ENCODE measurements at regions not wholly inside any gene's neighbourhood (a gene's known extent, or its start where the extent isn't known, plus 50 kb on each side); places are given as distances from the start of the nearest gene placed in this dataset.

DNA sequence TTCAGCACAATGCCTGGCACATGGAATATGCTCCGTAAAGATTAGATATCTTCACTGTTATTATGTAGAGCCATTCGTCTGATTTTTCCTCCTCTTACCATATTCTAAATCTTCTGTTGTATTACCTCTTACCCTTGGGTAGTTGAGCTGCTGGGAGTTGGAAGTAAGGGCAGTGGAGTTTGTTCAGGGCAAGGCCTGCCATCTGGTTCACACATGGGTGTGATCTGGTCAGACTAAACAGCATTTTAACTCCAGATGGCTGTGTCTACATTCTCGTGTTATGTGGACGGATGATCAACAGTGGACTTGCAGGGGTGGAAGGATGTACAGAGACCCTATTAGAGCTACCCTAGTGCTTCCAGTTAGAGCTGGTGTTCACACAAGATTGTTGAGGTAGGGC is 164.9 kb downstream of the ZIC5 start (continued):
- TF ChIP-seq, protein P1, sequence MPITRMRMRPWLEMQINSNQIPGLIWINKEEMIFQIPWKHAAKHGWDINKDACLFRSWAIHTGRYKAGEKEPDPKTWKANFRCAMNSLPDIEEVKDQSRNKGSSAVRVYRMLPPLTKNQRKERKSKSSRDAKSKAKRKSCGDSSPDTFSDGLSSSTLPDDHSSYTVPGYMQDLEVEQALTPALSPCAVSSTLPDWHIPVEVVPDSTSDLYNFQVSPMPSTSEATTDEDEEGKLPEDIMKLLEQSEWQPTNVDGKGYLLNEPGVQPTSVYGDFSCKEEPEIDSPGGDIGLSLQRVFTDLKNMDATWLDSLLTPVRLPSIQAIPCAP (CRISPR knock-in tag; IDR thresholded peaks at IDR 0.05): no peak
- TF ChIP-seq RORB (CRISPR knock-in tag; IDR thresholded peaks at IDR 0.05) (no peak), NR2C2 (CRISPR knock-in tag; IDR thresholded peaks at IDR 0.05) (no peak), ESRRA (CRISPR knock-in tag; IDR thresholded peaks at IDR 0.05; ENCODE audit: borderline replicate concordance) (no peak)
- TF ChIP-seq, protein P2, sequence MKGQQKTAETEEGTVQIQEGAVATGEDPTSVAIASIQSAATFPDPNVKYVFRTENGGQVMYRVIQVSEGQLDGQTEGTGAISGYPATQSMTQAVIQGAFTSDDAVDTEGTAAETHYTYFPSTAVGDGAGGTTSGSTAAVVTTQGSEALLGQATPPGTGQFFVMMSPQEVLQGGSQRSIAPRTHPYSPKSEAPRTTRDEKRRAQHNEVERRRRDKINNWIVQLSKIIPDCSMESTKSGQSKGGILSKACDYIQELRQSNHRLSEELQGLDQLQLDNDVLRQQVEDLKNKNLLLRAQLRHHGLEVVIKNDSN (CRISPR knock-in tag; IDR thresholded peaks at IDR 0.05): no peak

DNA sequence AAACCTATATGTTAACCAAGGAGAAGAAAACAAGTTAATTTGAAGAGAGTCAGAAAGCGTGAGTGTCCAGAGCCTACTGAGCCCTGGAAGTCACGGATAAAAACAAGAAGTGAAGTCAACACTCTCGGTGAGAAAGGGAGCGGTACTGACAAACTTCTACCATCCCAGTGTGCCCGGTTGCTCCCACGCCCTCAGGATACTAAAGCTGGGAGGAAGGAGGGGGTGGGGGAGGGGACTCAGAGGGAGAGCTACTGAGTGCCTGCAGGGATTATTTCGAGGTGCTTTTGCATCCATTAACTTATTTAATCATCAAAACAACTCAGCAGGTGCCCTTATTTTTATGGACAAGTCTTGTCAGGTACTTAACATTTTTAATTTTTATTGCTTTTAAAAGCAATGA is 166.2 kb downstream of the ZIC5 start:
- CTCF ChIA-PET: no interaction called here
- peak overlapping the region; percentile 38 for H3K4me3 Mint-ChIP-seq
- no peaks in the 10 kb centered on the region for H3K9me3 Mint-ChIP-seq
- POLR2A ChIA-PET: interaction anchor here (0.9 kb wide), 1 partner anchor 73 kb away, joined by 3 read pairs; no protein-coding TSS in a partner anchor
- no peaks in the 10 kb centered on the region for H3K36me3 Mint-ChIP-seq
- H3K27ac Mint-ChIP-seq: peak overlapping the region; percentile 3; the same call in 1 of the 2 replicates
- TF ChIP-seq TP53 (CRISPR knock-in tag; IDR thresholded peaks at IDR 0.05) (no peak), JAZF1 (CRISPR knock-in tag; IDR thresholded peaks at IDR 0.05) (no peak), ZNF416 (CRISPR knock-in tag; IDR thresholded peaks at IDR 0.05) (no peak), ZNF317 (CRISPR knock-in tag; IDR thresholded peaks at IDR 0.05; ENCODE audit: borderline replicate concordance, low read depth) (no peak), TCF7 (CRISPR knock-in tag; IDR thresholded peaks at IDR 0.05; ENCODE audit: low read depth) (no peak), HMGA2 (CRISPR knock-in tag; IDR thresholded peaks at IDR 0.05) (no peak), ZNF263 (CRISPR knock-in tag; IDR thresholded peaks at IDR 0.05; ENCODE audit: low read depth) (no peak), MYBL2 (CRISPR knock-in tag; IDR thresholded peaks at IDR 0.05) (no peak), FOXJ3 (CRISPR knock-in tag; IDR thresholded peaks at IDR 0.05; ENCODE audit: borderline replicate concordance) (no peak), GTF2I (CRISPR knock-in tag; conservative IDR thresholded peaks at IDR 0.05) (no peak), RELA (CRISPR knock-in tag; IDR thresholded peaks at IDR 0.05; ENCODE audit: borderline replicate concordance) (no peak), NFE2L1 (CRISPR knock-in tag; IDR thresholded peaks at IDR 0.05) (no peak), GABPB1 (CRISPR knock-in tag; IDR thresholded peaks at IDR 0.05) (no peak), NR2C2 (CRISPR knock-in tag; IDR thresholded peaks at IDR 0.05) (no peak)
- TF ChIP-seq, protein P3, sequence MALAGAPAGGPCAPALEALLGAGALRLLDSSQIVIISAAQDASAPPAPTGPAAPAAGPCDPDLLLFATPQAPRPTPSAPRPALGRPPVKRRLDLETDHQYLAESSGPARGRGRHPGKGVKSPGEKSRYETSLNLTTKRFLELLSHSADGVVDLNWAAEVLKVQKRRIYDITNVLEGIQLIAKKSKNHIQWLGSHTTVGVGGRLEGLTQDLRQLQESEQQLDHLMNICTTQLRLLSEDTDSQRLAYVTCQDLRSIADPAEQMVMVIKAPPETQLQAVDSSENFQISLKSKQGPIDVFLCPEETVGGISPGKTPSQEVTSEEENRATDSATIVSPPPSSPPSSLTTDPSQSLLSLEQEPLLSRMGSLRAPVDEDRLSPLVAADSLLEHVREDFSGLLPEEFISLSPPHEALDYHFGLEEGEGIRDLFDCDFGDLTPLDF (CRISPR knock-in tag; IDR thresholded peaks at IDR 0.05): no peak
- TF ChIP-seq, protein P1 (CRISPR knock-in tag; IDR thresholded peaks at IDR 0.05): no peak
- TF ChIP-seq, protein P4, sequence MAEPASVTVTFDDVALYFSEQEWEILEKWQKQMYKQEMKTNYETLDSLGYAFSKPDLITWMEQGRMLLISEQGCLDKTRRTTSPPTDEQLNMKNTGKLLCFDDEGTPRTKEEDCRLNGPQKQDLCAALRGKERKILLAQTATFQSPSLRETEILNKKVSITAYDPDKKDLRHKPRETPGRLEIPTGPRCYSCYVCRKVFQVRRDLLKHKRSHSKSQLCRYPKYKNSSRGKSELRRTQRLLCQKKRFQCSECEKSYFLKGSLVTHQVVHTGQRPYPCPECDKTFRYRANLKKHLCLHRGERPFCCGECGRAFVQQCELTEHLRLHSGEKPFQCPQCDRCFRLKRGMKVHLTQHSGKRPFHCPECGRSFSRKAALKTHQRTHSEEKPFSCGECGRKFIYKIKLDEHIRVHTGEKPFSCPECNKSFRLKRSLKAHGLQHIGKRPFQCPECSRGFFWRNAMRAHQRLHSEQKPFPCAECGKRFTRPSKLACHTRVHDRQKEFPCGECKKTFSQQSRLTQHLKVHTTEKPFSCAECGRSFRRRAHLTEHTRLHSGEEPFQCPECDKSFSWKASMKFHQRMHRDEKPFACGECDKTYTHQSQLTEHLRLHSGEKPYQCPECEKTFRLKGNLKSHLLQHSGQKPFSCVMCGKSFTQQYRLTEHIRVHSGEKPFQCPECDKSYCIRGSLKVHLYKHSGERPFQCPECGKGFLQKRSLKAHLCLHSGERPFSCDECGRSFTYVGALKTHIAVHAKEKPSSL (CRISPR knock-in tag; conservative IDR thresholded peaks at IDR 0.05): no peak
- TF ChIP-seq, protein P5, sequence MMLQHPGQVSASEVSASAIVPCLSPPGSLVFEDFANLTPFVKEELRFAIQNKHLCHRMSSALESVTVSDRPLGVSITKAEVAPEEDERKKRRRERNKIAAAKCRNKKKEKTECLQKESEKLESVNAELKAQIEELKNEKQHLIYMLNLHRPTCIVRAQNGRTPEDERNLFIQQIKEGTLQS (CRISPR knock-in tag; conservative IDR thresholded peaks at IDR 0.05): no peak
- TF ChIP-seq, protein P6, sequence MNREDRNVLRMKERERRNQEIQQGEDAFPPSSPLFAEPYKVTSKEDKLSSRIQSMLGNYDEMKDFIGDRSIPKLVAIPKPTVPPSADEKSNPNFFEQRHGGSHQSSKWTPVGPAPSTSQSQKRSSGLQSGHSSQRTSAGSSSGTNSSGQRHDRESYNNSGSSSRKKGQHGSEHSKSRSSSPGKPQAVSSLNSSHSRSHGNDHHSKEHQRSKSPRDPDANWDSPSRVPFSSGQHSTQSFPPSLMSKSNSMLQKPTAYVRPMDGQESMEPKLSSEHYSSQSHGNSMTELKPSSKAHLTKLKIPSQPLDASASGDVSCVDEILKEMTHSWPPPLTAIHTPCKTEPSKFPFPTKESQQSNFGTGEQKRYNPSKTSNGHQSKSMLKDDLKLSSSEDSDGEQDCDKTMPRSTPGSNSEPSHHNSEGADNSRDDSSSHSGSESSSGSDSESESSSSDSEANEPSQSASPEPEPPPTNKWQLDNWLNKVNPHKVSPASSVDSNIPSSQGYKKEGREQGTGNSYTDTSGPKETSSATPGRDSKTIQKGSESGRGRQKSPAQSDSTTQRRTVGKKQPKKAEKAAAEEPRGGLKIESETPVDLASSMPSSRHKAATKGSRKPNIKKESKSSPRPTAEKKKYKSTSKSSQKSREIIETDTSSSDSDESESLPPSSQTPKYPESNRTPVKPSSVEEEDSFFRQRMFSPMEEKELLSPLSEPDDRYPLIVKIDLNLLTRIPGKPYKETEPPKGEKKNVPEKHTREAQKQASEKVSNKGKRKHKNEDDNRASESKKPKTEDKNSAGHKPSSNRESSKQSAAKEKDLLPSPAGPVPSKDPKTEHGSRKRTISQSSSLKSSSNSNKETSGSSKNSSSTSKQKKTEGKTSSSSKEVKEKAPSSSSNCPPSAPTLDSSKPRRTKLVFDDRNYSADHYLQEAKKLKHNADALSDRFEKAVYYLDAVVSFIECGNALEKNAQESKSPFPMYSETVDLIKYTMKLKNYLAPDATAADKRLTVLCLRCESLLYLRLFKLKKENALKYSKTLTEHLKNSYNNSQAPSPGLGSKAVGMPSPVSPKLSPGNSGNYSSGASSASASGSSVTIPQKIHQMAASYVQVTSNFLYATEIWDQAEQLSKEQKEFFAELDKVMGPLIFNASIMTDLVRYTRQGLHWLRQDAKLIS (CRISPR knock-in tag; IDR thresholded peaks at IDR 0.05; ENCODE audit: borderline replicate concordance): no peak
- TF ChIP-seq, protein P2 (CRISPR knock-in tag; IDR thresholded peaks at IDR 0.05): no peak
- ATAC-seq: peak; percentile 87
- H3K4me1 Mint-ChIP-seq: peaks cover 62% of the 10 kb centered on the region
- DNase-seq (ENCODE audit: low spot score): peak; percentile 66
- peaks cover 21% of the 10 kb centered on the region for H3K27me3 Mint-ChIP-seq (ENCODE audit: low read depth)
